ENCODE measurements at regions not wholly inside any gene's neighbourhood (a gene's known extent, or its start where the extent isn't known, plus 50 kb on each side); places are given as distances from the start of the nearest gene placed in this dataset.

GRCh38 chr13:71068041-71068440, 799.0 kb downstream of the DACH1 start:
- DNase-seq = no peak
- TF ChIP-seq CTCF (conservative IDR thresholded peaks at IDR 0.05) = no peak
- no peaks in the 10 kb centered on the region for H3K27me3 Mint-ChIP-seq (ENCODE audit: insufficient read depth)

GRCh38 chr13:71067165-71067815, 799.7 kb downstream of the DACH1 start:
- H3K4me3 ChIP-seq (ENCODE audit: low read length) = no peak overlapping the region
- H3K9me3 Mint-ChIP-seq = peaks cover under 1% of the 10 kb centered on the region
- no peaks in the 10 kb centered on the region for H3K36me3 ChIP-seq (ENCODE audit: control insufficient read depth, insufficient read depth, low read length)
- WGBS, 2 experiments (ENCODE audit: insufficient coverage in 1 of 2, insufficient read length in 1 of 2) = 91% methylated on average over 3 of the region's 3 CpGs
- H3K27ac Mint-ChIP-seq = no peak overlapping the region
- H3K27me3 ChIP-seq (ENCODE audit: control insufficient read depth, insufficient read depth, low read length, poor library complexity, severe bottlenecking) = no peaks in the 10 kb centered on the region
- peak overlapping the region; percentile 13 for H3K27ac ChIP-seq (ENCODE audit: low read depth, low read length)
- H3K4me3 Mint-ChIP-seq = no peak overlapping the region
- no peaks in the 10 kb centered on the region for H3K27me3 Mint-ChIP-seq (ENCODE audit: insufficient read depth)
- H3K4me1 ChIP-seq (ENCODE audit: control insufficient read depth, insufficient read depth, low read length) = no peaks in the 10 kb centered on the region
- no peak overlapping the region for H3K9ac ChIP-seq (ENCODE audit: extremely low read depth, low read length, poor library complexity, severe bottlenecking)
- peak; percentile 47 for DNase-seq
- no peaks in the 10 kb centered on the region for H3K36me3 Mint-ChIP-seq (ENCODE audit: low read depth)
- no peaks in the 10 kb centered on the region for H3K4me1 Mint-ChIP-seq
- TF ChIP-seq CTCF (conservative IDR thresholded peaks at IDR 0.05) = peak; percentile 72
- no peaks in the 10 kb centered on the region for H3K9me3 ChIP-seq (ENCODE audit: control insufficient read depth, low read length)

More at GRCh38 chr13:71068041-71068440, 799.0 kb downstream of the DACH1 start:
- H3K9me3 ChIP-seq (ENCODE audit: control insufficient read depth, low read length) = no peaks in the 10 kb centered on the region
- H3K4me3 ChIP-seq (ENCODE audit: low read length) = no peak overlapping the region
- H3K36me3 ChIP-seq (ENCODE audit: control insufficient read depth, insufficient read depth, low read length) = no peaks in the 10 kb centered on the region
- no peaks in the 10 kb centered on the region for H3K36me3 Mint-ChIP-seq (ENCODE audit: low read depth)
- no peaks in the 10 kb centered on the region for H3K4me1 ChIP-seq (ENCODE audit: control insufficient read depth, insufficient read depth, low read length)
- H3K9ac ChIP-seq (ENCODE audit: extremely low read depth, low read length, poor library complexity, severe bottlenecking) = no peak overlapping the region
- no peaks in the 10 kb centered on the region for H3K9me3 Mint-ChIP-seq
- H3K27ac ChIP-seq (ENCODE audit: low read depth, low read length) = peak overlapping the region; percentile 13
- H3K27me3 ChIP-seq (ENCODE audit: control insufficient read depth, insufficient read depth, low read length, poor library complexity, severe bottlenecking) = no peaks in the 10 kb centered on the region
- 63 to 95% methylated on average over 1 to 3 of the region's 3 CpGs for WGBS, 2 experiments (ENCODE audit: insufficient coverage in 1 of 2, insufficient read length in 1 of 2)
- no peak overlapping the region for H3K27ac Mint-ChIP-seq
- no peak overlapping the region for H3K4me3 Mint-ChIP-seq
- H3K4me1 Mint-ChIP-seq = no peaks in the 10 kb centered on the region

GRCh38 chr13:71056581-71056980, 810.4 kb downstream of the DACH1 start:
- Mint-ChIP-seq H3K9me3 (peaks cover 8% of the 10 kb centered on the region), H3K4me1 (peaks cover 9% of the 10 kb centered on the region), H3K27ac (peak overlapping the region; percentile 74), H3K36me3 (ENCODE audit: low read depth) (no peaks in the 10 kb centered on the region), H3K27me3 (ENCODE audit: insufficient read depth) (no peaks in the 10 kb centered on the region), H3K4me3 (no peak overlapping the region)
- H3K27me3 ChIP-seq (ENCODE audit: control insufficient read depth, insufficient read depth, low read length, poor library complexity, severe bottlenecking) = no peaks in the 10 kb centered on the region
- H3K9ac ChIP-seq (ENCODE audit: extremely low read depth, low read length, poor library complexity, severe bottlenecking) = no peak overlapping the region
- H3K9me3 ChIP-seq (ENCODE audit: control insufficient read depth, low read length) = peaks cover 3% of the 10 kb centered on the region
- TF ChIP-seq CTCF (conservative IDR thresholded peaks at IDR 0.05) = no peak
- H3K4me3 ChIP-seq (ENCODE audit: low read length) = no peak overlapping the region
- no peak overlapping the region for H3K27ac ChIP-seq (ENCODE audit: low read depth, low read length)
- peak; percentile 77 for DNase-seq
- H3K36me3 ChIP-seq (ENCODE audit: control insufficient read depth, insufficient read depth, low read length) = no peaks in the 10 kb centered on the region
- 61% methylated on average over 3 of the region's 4 CpGs; no CpG with 5 or more reads in 1 of the 2 experiments for WGBS, 2 experiments (ENCODE audit: insufficient coverage in 1 of 2, insufficient read length in 1 of 2)
- H3K4me1 ChIP-seq (ENCODE audit: control insufficient read depth, insufficient read depth, low read length) = no peaks in the 10 kb centered on the region

All from endodermal cell (in vitro differentiated cells).